Astrocyte of the cerebellum (primary cell): ENCODE measurements at regions not wholly inside any gene's neighbourhood (a gene's known extent, or its start where the extent isn't known, plus 50 kb on each side); places are given as distances from the start of the nearest gene placed in this dataset.
A peak's percentile ranks its signal among the peaks of the same experiment; 100 is the strongest.

ENCODE experiments used
- DNase-seq: peaks from one replicate; pipeline ENCODE4 v3.0.0-alpha.2; 2011; ENCODE audit warnings: low read depth
- H3K4me3 ChIP-seq: 2 replicates; pipeline ENCODE4 v1.5.1; 2011; ENCODE audit warnings: mild to moderate bottlenecking, low read depth, low read length, moderate library complexity
- CTCF ChIP-seq: IDR thresholded peaks from 2 replicates; pipeline ENCODE4 v1.5.1; 2012; ENCODE audit warnings: low read length, low read depth, moderate library complexity, mild to moderate bottlenecking; ENCODE audit errors: missing control alignments
- in situ Hi-C: cut with HindIII; loops from 2 replicates; pipeline ENCODE4 v1.10.0; 2017; ENCODE audit warnings: low sequenced_read_pairs

DNA sequence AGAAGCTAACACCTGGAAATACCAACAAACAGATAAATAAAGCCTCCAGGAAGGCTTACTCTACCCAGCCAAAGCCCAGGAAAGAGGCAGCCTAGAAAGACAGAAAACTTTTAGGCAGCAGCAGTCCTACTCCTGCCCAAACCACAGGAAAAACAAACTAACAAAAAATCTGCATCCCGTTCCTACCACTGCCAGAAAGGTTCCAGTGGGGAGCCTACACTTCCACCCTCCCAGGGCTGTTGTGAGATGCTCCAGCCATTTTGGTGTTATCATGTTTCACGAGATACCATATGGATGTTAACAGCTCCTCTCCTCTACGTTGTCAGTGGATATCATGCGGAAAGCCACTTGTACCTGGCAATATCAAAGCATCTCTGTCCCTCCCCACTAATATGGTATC lies 135.9 kb upstream of the ADRA1D start:
- no peak for TF ChIP-seq CTCF
- in situ Hi-C loops, result no loop called here
- H3K4me3 ChIP-seq, result no peak overlapping the region
- no peak for DNase-seq

DNA sequence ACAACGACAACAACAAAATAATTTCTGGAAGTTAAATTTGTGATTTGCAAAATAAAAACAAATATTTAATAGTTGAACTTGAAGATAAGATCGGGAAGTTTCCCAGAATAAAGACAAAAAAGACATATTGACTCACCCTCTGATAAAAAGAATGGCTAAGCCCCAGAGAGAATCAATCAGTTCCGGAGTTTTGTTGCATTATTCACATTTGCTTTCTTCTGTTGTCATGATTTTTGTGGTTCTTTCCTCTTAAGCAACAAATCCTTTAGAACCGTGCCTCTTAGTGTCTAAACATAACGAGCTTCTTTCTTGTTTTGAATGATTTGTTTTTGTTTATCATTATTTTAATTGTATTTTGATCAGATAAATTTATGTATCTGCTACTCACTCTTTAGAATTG lies 134.9 kb upstream of the ADRA1D start:
- DNase-seq, result peak; percentile 71
- TF ChIP-seq CTCF, result no peak
- in situ Hi-C loops, result no loop called here
- H3K4me3 ChIP-seq, result no peak overlapping the region

GRCh38 chr20:4375881-4376280 lies 126.8 kb upstream of the ADRA1D start:
- no peak for DNase-seq
- no peak overlapping the region for H3K4me3 ChIP-seq
- in situ Hi-C loops, result no loop called here
- TF ChIP-seq CTCF, result no peak

GRCh38 chr20:4373454-4373853 lies 124.4 kb upstream of the ADRA1D start:
- in situ Hi-C loops, result no loop called here
- TF ChIP-seq CTCF, result no peak
- DNase-seq, result no peak
- H3K4me3 ChIP-seq, result no peak overlapping the region

- no peak for TF ChIP-seq CTCF
- no peak overlapping the region for H3K4me3 ChIP-seq
- in situ Hi-C loops, result no loop called here
- DNase-seq, result no peak
Measured at GRCh38 chr20:4371623-4372251, 122.7 kb upstream of the ADRA1D start.

DNA sequence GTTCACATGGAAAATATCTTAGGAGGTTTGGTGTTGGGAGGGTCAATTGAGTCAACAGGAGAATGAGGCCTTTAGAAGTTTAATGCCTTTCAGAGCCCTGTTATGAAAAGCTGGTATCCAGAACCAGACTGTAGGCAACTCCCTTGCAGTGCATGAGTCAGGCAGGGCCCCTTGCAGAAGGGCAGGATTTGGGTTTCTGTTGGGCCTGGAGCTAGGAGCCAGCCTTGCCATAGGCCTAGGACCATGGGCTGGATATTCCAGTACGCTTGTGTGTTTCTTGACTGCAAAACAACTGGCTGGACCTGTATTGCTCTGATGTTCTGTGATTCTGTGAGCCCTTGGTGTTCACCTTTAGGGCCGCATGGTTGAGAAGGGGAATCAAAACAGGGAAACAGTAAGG lies 121.8 kb upstream of the ADRA1D start:
- DNase-seq, result no peak
- no peak for TF ChIP-seq CTCF
- no peak overlapping the region for H3K4me3 ChIP-seq
- in situ Hi-C loops, result no loop called here

- no peak for TF ChIP-seq CTCF
- in situ Hi-C loops, result loop anchor here (5.0 kb wide), 1 partner anchor 47 kb away; no protein-coding TSS in a partner anchor
- H3K4me3 ChIP-seq, result no peak overlapping the region
- DNase-seq, result no peak
Measured at GRCh38 chr20:4369798-4370124, 120.7 kb upstream of the ADRA1D start.
